ENCODE measurements at regions not wholly inside any gene's neighbourhood (a gene's known extent, or its start where the extent isn't known, plus 50 kb on each side); places are given as distances from the start of the nearest gene placed in this dataset.

GRCh38 chr6:25056130-25056529 lies 120.4 kb upstream of the RIPOR2 start:
- DNase-seq (no peak), ATAC-seq (ENCODE audit: poor library complexity) (peak; percentile 61)
- intact Hi-C loops (cut with DNase I) = no loop called here

- intact Hi-C loops (cut with DNase I) = no loop called here
- no peak for DNase-seq
- peak; percentile 22 for ATAC-seq (ENCODE audit: poor library complexity)
Observed at GRCh38 chr6:25057111-25057905, 121.5 kb upstream of the RIPOR2 start.

DNA sequence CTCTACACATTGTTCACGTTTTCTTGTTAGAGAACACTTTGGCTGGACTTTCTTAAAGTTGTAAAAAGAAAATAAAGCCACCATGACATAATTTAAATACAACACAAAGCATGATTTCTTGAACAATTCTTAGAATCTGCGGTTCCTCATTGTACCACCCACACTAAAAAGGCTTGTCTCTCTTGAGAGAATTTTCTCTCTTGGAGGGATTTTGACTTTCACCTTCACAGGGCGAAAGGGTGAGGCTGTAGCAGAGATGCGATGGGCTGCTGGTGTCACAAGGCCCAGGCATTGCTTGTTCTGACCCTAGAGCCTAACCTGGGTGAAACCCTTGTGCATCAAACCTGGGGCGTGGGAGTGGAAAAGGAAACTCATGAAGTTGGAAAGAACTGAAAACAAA lies 122.7 kb upstream of the RIPOR2 start:
- no peak for DNase-seq
- intact Hi-C loops (cut with DNase I) = no loop called here
- no peak for ATAC-seq (ENCODE audit: poor library complexity)

GRCh38 chr6:25058941-25059340 lies 123.2 kb upstream of the RIPOR2 start:
- DNase-seq = no peak
- intact Hi-C loops (cut with DNase I) = no loop called here
- no peak for ATAC-seq (ENCODE audit: poor library complexity)

DNA sequence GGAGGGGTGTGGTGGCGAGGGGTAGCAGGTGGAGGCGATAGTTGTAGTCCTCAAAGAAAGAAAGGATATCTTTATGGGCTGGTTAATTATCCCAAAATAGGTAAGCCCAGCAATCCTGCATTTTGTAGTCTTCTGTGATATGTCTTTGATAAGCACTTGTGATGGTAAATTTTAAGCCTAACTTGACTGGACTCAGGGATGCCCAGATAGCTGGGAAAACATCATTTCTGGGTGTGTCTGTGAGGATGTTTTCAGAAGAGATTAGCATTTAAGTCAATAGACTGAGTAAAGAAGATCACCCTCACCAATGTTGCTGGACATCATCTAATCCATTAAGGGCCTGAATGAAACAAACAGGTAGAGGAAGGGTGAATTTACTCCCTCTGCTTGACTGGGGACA lies 124.8 kb upstream of the RIPOR2 start:
- ATAC-seq (ENCODE audit: poor library complexity) (no peak), DNase-seq (no peak)
- intact Hi-C loops (cut with DNase I) = no loop called here

DNA sequence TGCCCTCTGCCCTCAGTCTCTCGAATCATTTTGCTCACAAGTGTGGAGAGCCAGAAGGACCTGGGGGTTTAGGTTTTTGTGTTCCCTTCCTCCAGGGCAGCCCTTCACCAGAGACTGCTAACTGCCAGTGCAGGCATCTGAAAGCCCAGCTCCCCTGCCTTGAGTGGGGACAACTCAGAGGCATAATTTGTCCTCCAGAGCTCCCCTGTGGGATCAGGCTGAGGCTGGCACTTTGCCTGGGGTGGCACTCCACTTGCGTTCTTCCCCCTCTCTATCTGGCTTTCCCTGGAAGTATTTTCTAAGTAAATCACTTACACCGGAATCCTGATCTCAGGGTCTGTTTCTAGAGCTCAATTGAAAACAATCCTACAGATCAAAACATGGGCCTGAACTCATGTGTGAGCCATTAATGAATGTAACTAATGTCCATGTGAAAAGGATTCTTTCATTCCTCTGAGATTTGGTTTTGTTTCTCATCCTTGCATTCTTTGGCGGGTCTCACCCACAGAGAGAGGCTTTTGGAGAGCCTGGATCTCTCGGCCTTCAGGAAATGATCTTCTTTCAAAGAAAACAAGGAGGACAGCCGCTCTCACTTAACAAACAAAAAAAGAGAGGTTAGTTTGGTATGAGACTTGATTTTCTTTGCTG lies 125.7 kb upstream of the RIPOR2 start:
- intact Hi-C loops (cut with DNase I) = no loop called here

DNA sequence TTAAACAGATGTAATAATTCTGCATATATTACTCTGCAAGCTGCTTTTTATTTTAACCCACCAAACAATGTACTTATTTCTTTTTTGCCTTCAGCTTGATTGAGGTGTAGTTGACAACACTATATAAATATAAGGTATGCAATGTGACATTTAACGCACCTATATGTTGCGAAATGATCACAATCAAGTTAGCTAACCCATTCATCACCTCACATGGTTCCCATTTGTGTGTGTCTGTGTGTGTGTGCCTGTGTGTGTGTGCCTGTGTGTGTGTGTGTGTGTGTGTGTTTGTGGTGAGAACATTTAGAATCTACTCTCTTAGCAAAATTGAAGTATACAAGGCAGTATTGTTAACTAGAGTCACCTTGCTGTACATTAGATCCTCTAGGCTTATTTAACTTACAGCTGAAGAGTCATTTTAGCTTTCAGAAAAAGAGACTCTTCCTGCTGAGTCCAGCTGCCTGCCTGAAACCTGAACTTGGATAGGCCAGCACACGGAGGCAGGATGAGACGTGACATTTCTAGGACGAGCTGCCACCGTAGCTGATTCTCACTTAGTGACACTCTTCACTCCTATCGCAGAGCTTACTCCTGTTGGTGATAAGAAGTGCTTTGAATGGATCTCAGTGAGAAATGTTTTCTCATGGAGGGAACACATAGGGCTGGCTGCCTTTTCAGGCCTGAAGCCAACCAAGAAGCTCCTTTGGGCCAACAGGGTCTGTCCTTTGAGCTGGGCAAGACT lies 126.5 kb upstream of the RIPOR2 start:
- DNase-seq = no peak
- ATAC-seq (ENCODE audit: poor library complexity) = peak; percentile 60
- intact Hi-C loops (cut with DNase I) = no loop called here

More for the DNA sequence above, 125.7 kb upstream of the RIPOR2 start:
- ATAC-seq (ENCODE audit: poor library complexity) (no peak), DNase-seq (no peak)

GRCh38 chr6:25064006-25064405 lies 128.2 kb upstream of the RIPOR2 start:
- intact Hi-C loops (cut with DNase I) = no loop called here
- no peak for ATAC-seq (ENCODE audit: poor library complexity)
- no peak for DNase-seq

DNA sequence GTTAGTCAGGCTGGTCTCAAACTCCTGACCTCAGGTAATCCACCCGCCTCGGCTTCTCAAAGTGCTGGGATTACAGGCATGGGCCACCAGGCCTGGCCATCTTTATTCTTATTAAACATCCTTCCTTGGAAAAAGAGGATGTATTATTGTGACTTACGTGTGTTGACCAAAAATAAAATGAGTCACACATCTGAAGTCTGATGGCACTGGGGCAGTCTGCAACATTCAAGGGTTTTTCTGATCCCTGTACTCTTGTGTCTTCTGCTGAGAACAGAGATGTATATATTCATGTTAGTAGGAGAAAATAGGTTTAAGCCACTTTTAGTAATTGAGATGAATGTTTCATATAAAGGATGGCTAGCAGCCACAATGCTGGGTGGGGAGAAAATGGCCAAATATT lies 129.9 kb upstream of the RIPOR2 start:
- intact Hi-C loops (cut with DNase I) = no loop called here
- no peak for DNase-seq
- ATAC-seq (ENCODE audit: poor library complexity) = no peak

DNA sequence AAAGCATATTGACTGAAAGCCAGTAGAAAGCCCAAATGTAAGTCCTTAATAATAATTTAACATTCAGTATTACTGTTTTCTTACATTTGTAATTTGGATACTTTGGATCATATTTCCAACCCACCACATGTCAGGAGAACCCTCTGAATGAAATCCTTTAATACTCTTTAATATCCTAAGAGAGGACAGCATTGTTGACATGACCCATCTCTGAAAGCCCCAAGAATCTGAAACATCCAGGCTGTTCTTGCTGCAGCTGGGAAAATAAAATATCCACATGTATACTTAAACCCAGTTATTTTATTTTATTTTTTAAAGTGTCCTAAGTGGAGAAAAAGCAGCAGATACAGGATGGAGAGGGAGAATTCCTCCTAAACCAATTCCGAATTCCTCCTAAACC lies 130.8 kb upstream of the RIPOR2 start:
- ATAC-seq (ENCODE audit: poor library complexity) = no peak
- intact Hi-C loops (cut with DNase I) = no loop called here
- no peak for DNase-seq

DNA sequence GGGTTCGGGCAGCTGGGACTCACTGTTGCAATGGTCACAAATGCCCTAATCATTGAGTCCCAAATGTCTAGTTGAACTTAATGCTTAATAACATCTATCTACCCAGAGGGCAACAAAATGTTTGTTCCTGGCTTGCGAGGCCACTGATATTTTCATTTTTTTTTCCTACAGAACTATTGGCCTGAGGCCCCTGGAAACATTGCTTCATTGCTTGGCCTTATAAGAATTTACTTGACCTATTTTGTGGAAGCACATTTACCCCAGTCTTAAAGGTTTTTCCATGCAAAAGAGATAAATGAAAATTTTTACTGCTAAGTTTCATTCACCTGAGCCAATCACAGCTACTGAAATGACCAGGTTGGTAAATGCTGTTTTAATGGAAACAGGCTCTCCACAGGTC lies 133.1 kb upstream of the RIPOR2 start:
- DNase-seq (no peak), ATAC-seq (ENCODE audit: poor library complexity) (no peak)
- intact Hi-C loops (cut with DNase I) = no loop called here

GRCh38 chr6:25070547-25071366 lies 135.0 kb upstream of the RIPOR2 start:
- intact Hi-C loops (cut with DNase I) = loop anchor here (5.0 kb wide), 1 partner anchor 213 kb away; no protein-coding TSS in a partner anchor
- ATAC-seq (ENCODE audit: poor library complexity) = peak; percentile 88
- DNase-seq = peak; percentile 74

DNA sequence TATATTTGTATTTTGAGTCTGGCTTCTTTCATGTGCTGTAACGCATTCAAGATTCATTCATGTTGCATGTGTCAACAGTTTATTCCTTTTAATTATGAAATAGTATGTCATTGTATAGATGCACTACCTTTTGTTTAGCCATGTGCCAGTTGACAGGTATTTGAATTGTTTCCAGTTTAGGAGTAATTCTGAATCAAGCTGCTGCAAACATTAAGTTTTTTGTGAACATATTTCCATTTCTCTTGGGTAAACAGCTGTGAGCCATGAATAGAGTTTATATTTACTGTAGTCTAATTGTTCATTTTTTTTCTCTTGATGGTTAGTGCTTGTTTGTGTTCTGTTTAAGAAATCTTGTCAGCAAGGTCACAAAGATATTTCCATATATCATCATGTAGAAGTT lies 142.4 kb upstream of the RIPOR2 start:
- ATAC-seq (ENCODE audit: poor library complexity) = no peak
- intact Hi-C loops (cut with DNase I) = no loop called here

GRCh38 chr6:25083784-25084507 lies 148.2 kb upstream of the RIPOR2 start:
- DNase-seq (no peak), ATAC-seq (ENCODE audit: poor library complexity) (no peak)
- intact Hi-C loops (cut with DNase I) = no loop called here

More for the DNA sequence above, 142.4 kb upstream of the RIPOR2 start:
- DNase-seq = no peak

GRCh38 chr6:25084508-25084833 lies 148.7 kb upstream of the RIPOR2 start:
- ATAC-seq (ENCODE audit: poor library complexity) (no peak), DNase-seq (no peak)
- intact Hi-C loops (cut with DNase I) = no loop called here

GRCh38 chr6:25085756-25086155 lies 150.0 kb upstream of the RIPOR2 start:
- DNase-seq = no peak
- peak; percentile 51 for ATAC-seq (ENCODE audit: poor library complexity)
- intact Hi-C loops (cut with DNase I) = no loop called here

DNA sequence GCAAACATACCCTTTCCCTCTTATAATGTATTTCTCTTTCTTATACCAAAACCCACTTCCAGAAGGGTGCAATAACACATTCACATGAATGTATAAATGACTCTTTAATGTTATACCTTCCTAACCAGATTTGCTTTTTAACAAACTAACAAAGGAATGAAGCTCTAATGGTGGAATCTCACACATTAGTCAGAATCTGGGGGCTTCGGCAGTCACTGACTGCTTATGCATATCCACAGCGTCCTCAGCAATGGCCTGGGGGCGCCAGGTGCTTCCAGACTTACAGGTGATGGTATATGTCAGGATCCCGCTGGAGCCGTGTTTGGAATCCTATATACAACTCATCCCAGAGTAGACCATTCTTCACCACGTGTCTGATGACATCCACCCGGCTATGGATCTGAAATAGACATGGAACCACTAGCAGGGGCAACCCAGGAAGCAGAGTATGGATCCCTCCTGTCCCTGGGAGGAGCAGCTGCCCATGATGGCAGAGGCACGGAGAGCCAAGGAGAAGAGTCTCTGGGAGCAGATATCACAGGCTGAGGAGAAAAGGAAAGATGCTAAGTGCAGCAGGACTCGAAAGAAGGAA lies 150.8 kb upstream of the RIPOR2 start:
- no peak for DNase-seq
- intact Hi-C loops (cut with DNase I) = no loop called here
- no peak for ATAC-seq (ENCODE audit: poor library complexity)

GRCh38 chr6:25088513-25088912 lies 152.8 kb upstream of the RIPOR2 start:
- intact Hi-C loops (cut with DNase I) = no loop called here
- DNase-seq = no peak
- no peak for ATAC-seq (ENCODE audit: poor library complexity)

All from Right ventricle myocardium superior (tissue), 1 donor.